H1 (cell line): ENCODE measurements at regions not wholly inside any gene's neighbourhood (a gene's known extent, or its start where the extent isn't known, plus 50 kb on each side); places are given as distances from the start of the nearest gene placed in this dataset.
A peak's percentile ranks its signal among the peaks of the same experiment; 100 is the strongest.

Experiments used
- CTCF ChIA-PET: fragments of 300-600 bp; sonication (Branson Sonifier 250); formaldehyde crosslinking; loops from one replicate; lab custom pipeline; 2021; ENCODE audit not compliant: partially characterized antibody; lab: Charles Lee
- POLR2A ChIA-PET: fragments of 300-600 bp; sonication (Branson Sonifier 250); formaldehyde crosslinking; loops from one replicate; lab custom pipeline; 2021; ENCODE audit warnings: inconsistent platforms; ENCODE audit not compliant: partially characterized antibody; lab: Charles Lee
- DNase-seq, 2 experiments: peaks; one replicate each; pipeline versions ENCODE4 v3.0.0 to v3.0.0-alpha.2; 2010 to 2022; ENCODE audit warnings: low spot score in 2 of 2, low read depth in 1 of 2, mixed read lengths in 1 of 2
- FAIRE-seq: peaks from 2 replicates; lab custom pipeline; 2011; peaks lifted over from hg19 to GRCh38; lab: Jason Lieb, UNC
- H2AFZ ChIP-seq: 2 replicates; pipeline ENCODE4 v1.8.1; 2012; ENCODE audit warnings: low read length, inconsistent platforms
- H2AK5ac ChIP-seq: 2 replicates; pipeline ENCODE4 v1.6.1; 2013; ENCODE audit warnings: low read depth, low read length
- H2BK120ac ChIP-seq: replicated peaks from 2 replicates; pipeline ENCODE3; 2013; ENCODE audit warnings: low read depth, low read length, inconsistent platforms
- H2BK12ac ChIP-seq: 2 replicates; pipeline ENCODE4 v1.6.1; 2013; ENCODE audit warnings: low read depth, low read length
- H2BK15ac ChIP-seq: 2 replicates; pipeline ENCODE4 v1.6.1; 2013; ENCODE audit warnings: low read length
- H2BK20ac ChIP-seq: 2 replicates; pipeline ENCODE4 v1.6.1; 2013; ENCODE audit warnings: low read length
- H2BK5ac ChIP-seq: 2 replicates; pipeline ENCODE4 v1.6.1; 2013; ENCODE audit warnings: low read depth, low read length
- H3K14ac ChIP-seq: 2 replicates; pipeline ENCODE4 v1.6.1; 2013; ENCODE audit warnings: inconsistent platforms; ENCODE audit not compliant: insufficient read length
- H3K18ac ChIP-seq: 2 replicates; pipeline ENCODE4 v1.6.1; 2013; ENCODE audit warnings: low read length; ENCODE audit errors: extremely low read depth
- H3K23ac ChIP-seq: 2 replicates; pipeline ENCODE4 v1.6.1; 2013; ENCODE audit warnings: inconsistent platforms; ENCODE audit not compliant: insufficient read length
- H3K23me2 ChIP-seq: 2 replicates; pipeline ENCODE4 v1.6.1; 2013; ENCODE audit warnings: low read depth, low read length
- H3K27ac ChIP-seq: 2 replicates; pipeline ENCODE4 v1.6.1; 2011; ENCODE audit warnings: low read depth, low read length, inconsistent platforms
- H3K27me3 ChIP-seq, 4 experiments: replicated peaks in 1 of 4; 1 replicate in 1 of 4; 2 replicates in 3 of 4; pipeline versions ENCODE4 v1.6.1 to v1.8.1; 2011 to 2013; ENCODE audit warnings: low read length in 3 of 4, mild to moderate bottlenecking in 3 of 4, inconsistent platforms in 2 of 4, mixed read lengths in 2 of 4, moderate library complexity in 1 of 4; ENCODE audit not compliant: control insufficient read depth in 3 of 4, insufficient read depth in 3 of 4; ENCODE audit errors: extremely low read depth in 1 of 4
- H3K36me3 ChIP-seq, 4 experiments: 2 replicates each; pipeline versions ENCODE4 v1.6.1 to v1.8.1; 2011 to 2013; ENCODE audit warnings: mild to moderate bottlenecking in 4 of 4, low read length in 3 of 4, moderate library complexity in 2 of 4, control low read depth in 1 of 4, inconsistent platforms in 1 of 4; ENCODE audit not compliant: insufficient read depth in 4 of 4, control insufficient read depth in 2 of 4
- H3K4ac ChIP-seq: replicated peaks from 2 replicates; pipeline ENCODE3; 2013; ENCODE audit warnings: low read length, low read depth, mixed read lengths, inconsistent platforms; ENCODE audit not compliant: insufficient read length
- H3K4me1 ChIP-seq, 4 experiments: replicated peaks in 1 of 4; 1 replicate in 1 of 4; 2 replicates in 3 of 4; pipeline versions ENCODE4 v1.6.1 to v1.8.1; 2011 to 2013; ENCODE audit warnings: low read length in 3 of 4, inconsistent platforms in 2 of 4, mixed read lengths in 1 of 4; ENCODE audit not compliant: insufficient read depth in 4 of 4, control insufficient read depth in 3 of 4
- H3K4me2 ChIP-seq, 2 experiments: 2 replicates each; pipeline versions ENCODE4 v1.6.1 to v1.8.1; 2011 to 2013; ENCODE audit warnings: low read depth in 2 of 2, low read length in 2 of 2, control low read depth in 1 of 2, inconsistent platforms in 1 of 2, mild to moderate bottlenecking in 1 of 2; ENCODE audit not compliant: insufficient read depth in 1 of 2
- H3K4me3 ChIP-seq, 4 experiments: fragments of 200-600, 300-600 bp in 1 of 4; sonication (generic), shearing (Covaris generic), sonication (Bioruptor Twin) in 1 of 4; 2 replicates each; pipeline versions ENCODE4 v1.5.1 to v1.8.1; 2011 to 2016; ENCODE audit warnings: low read length in 4 of 4, low read depth in 3 of 4, control low read depth in 2 of 4, inconsistent platforms in 2 of 4, mild to moderate bottlenecking in 2 of 4, mixed read lengths in 1 of 4, moderate library complexity in 1 of 4; ENCODE audit not compliant: insufficient read depth in 2 of 4; ENCODE audit errors: extremely low read depth in 1 of 4
- H3K56ac ChIP-seq: replicated peaks from 2 replicates; pipeline ENCODE3; 2013; ENCODE audit warnings: low read depth, mild to moderate bottlenecking, mixed read lengths, low read length, inconsistent platforms; ENCODE audit not compliant: insufficient read length
- H3K79me1 ChIP-seq: 2 replicates; pipeline ENCODE4 v1.6.1; 2013; ENCODE audit warnings: low read depth, low read length, control low read depth
- H3K79me2 ChIP-seq, 2 experiments: 2 replicates each; pipeline versions ENCODE4 v1.6.1 to v1.8.1; 2012 to 2013; ENCODE audit warnings: low read length in 2 of 2, mild to moderate bottlenecking in 2 of 2, inconsistent platforms in 1 of 2; ENCODE audit not compliant: insufficient read depth in 2 of 2, control insufficient read depth in 1 of 2
- H3K9ac ChIP-seq, 4 experiments: replicated peaks in 1 of 4; 1 replicate in 1 of 4; 2 replicates in 3 of 4; pipeline versions ENCODE4 v1.6.1 to v1.8.1; 2011 to 2013; ENCODE audit warnings: low read depth in 3 of 4, low read length in 3 of 4, control low read depth in 2 of 4, mild to moderate bottlenecking in 2 of 4, moderate library complexity in 2 of 4, inconsistent platforms in 1 of 4; ENCODE audit errors: extremely low read depth in 1 of 4
- H3K9me3 ChIP-seq, 2 experiments: 2 replicates each; pipeline versions ENCODE4 v1.6.1 to v1.8.1; 2012 to 2013; ENCODE audit warnings: mild to moderate bottlenecking in 2 of 2, moderate library complexity in 2 of 2, control low read depth in 1 of 2, inconsistent platforms in 1 of 2, low read depth in 1 of 2, low read length in 1 of 2, mixed read lengths in 1 of 2; ENCODE audit not compliant: insufficient read depth in 2 of 2
- H4K20me1 ChIP-seq, 2 experiments: replicated peaks in 1 of 2; 2 replicates each; pipeline versions ENCODE3 to v1.8.1; 2011 to 2013; ENCODE audit warnings: inconsistent platforms in 2 of 2, low read length in 2 of 2, mild to moderate bottlenecking in 1 of 2; ENCODE audit not compliant: insufficient read depth in 2 of 2, control insufficient read depth in 1 of 2
- H4K5ac ChIP-seq: 2 replicates; pipeline ENCODE4 v1.6.1; 2013; ENCODE audit warnings: low read length, low read depth, mixed read lengths, inconsistent platforms; ENCODE audit not compliant: insufficient read length
- H4K8ac ChIP-seq: 2 replicates; pipeline ENCODE4 v1.8.0; 2013; ENCODE audit warnings: mild to moderate bottlenecking, moderate library complexity, low read length, inconsistent platforms; ENCODE audit not compliant: insufficient read depth; ENCODE audit errors: extremely low read depth
- H4K91ac ChIP-seq: replicated peaks from 2 replicates; pipeline ENCODE3; 2013; ENCODE audit warnings: low read length, mixed read lengths, inconsistent platforms; ENCODE audit not compliant: insufficient read length
- EZH2 ChIP-seq: fragments of 200-600 bp; sonication (generic); IDR thresholded peaks from 2 replicates; pipeline ENCODE4 v1.7.1; 2012; ENCODE audit warnings: low read depth, mild to moderate bottlenecking, moderate library complexity, low read length, inconsistent platforms; ENCODE audit not compliant: severe bottlenecking
- KDM4A ChIP-seq: IDR thresholded peaks from one replicate; pipeline ENCODE4 v1.7.1; 2012; ENCODE audit warnings: low read depth, mild to moderate bottlenecking, moderate library complexity, low read length, inconsistent platforms; ENCODE audit not compliant: severe bottlenecking
- WGBS, 2 experiments: shearing (Covaris generic) in 1 of 2; methylation state at CpG; one replicate each; pipeline versions ENCODE4 v1.1.6 to v1.1.7; 2013 to 2015; ENCODE audit warnings: low lambda C conversion rate in 2 of 2, mixed read lengths in 2 of 2, inconsistent platforms in 1 of 2, low coverage in 1 of 2, missing lambda C conversion rate in 1 of 2; ENCODE audit not compliant: insufficient replicate concordance in 2 of 2, insufficient coverage in 1 of 2, insufficient read length in 1 of 2; ENCODE audit errors: extremely low coverage in 1 of 2, missing lambda C conversion rate in 1 of 2; 5-methylcytosine and 5-hydroxymethylcytosine counted together
- TF ChIP-seq, protein P1 (sequence below): IDR thresholded peaks from 2 replicates; pipeline ENCODE4 v1.6.1; 2011; ENCODE audit warnings: low read depth, mild to moderate bottlenecking, low read length; ENCODE audit not compliant: insufficient read depth
- TF ChIP-seq, protein P2 (sequence below), 3 experiments: IDR thresholded peaks; 1 replicate in 2 of 3; 2 replicates in 1 of 3; pipeline versions ENCODE4 v1.5.1 to v1.6.1; 2011; ENCODE audit warnings: low read length in 3 of 3, mild to moderate bottlenecking in 3 of 3, inconsistent platforms in 2 of 3, low read depth in 1 of 3, moderate library complexity in 1 of 3; ENCODE audit not compliant: insufficient read depth in 1 of 3; ENCODE audit errors: control extremely low read depth in 1 of 3

- DNase-seq (no peak), FAIRE-seq (no peak)
- CTCF ChIA-PET = interaction anchor here (0.6 to 3.0 kb wide), 5 partner anchors 9 to 168 kb away, joined by 3 to 12 read pairs (median 3); no protein-coding TSS in a partner anchor
- no peaks in the 10 kb centered on the region for H3K36me3 ChIP-seq
- H3K4ac ChIP-seq = no peak overlapping the region
- H3K23ac ChIP-seq = no peak overlapping the region
- H3K79me1 ChIP-seq = no peaks in the 10 kb centered on the region; the same call in 1 of the 2 replicates
- H2AK5ac ChIP-seq = no peak overlapping the region; the same call in 1 of the 2 replicates
- no peak overlapping the region for H3K9ac ChIP-seq
- no peaks in the 10 kb centered on the region; a peak in 1 of 7 replicates for H3K27me3 ChIP-seq
- peaks cover 0 to 3% of the 10 kb centered on the region in 2 experiments; a peak in 1 of 4 replicates for H3K9me3 ChIP-seq
- H3K4me2 ChIP-seq = peak overlapping the region; percentile 48 to 55
- no peak overlapping the region for H3K27ac ChIP-seq
- no peak overlapping the region for H3K14ac ChIP-seq
- no peaks in the 10 kb centered on the region for H4K20me1 ChIP-seq
- no peaks in the 10 kb centered on the region for H3K79me2 ChIP-seq
- H2BK12ac ChIP-seq = 0 out of 2 replicates have a peak overlapping the region, but pooled peaks have one; percentile 64
- peak overlapping the region; percentile 67; the same call in 1 of the 2 replicates for H2BK5ac ChIP-seq
- H4K5ac ChIP-seq = no peak overlapping the region
- H2AFZ ChIP-seq = no peak overlapping the region
- POLR2A ChIA-PET = interaction anchor here (1.8 kb wide), 1 partner anchor 9 kb away, joined by 5 read pairs; no protein-coding TSS in a partner anchor
- H3K4me1 ChIP-seq = peaks cover 10 to 21% (median 15%) of the 10 kb centered on the region in 4 experiments
- H4K8ac ChIP-seq = peak overlapping the region; percentile 42; the same call in 1 of the 2 replicates
- H3K56ac ChIP-seq = no peak overlapping the region
- peak overlapping the region; percentile 68 for H3K18ac ChIP-seq
- H4K91ac ChIP-seq = peak overlapping the region; percentile 34
- H2BK20ac ChIP-seq = 0 out of 2 replicates have a peak overlapping the region, but pooled peaks have one; percentile 48
- H3K4me3 ChIP-seq = peak overlapping the region in 1 of 4 experiments; percentile 30; a peak in 2 of 8 replicates
- no peaks in the 10 kb centered on the region; the same call in 1 of the 2 replicates for H3K23me2 ChIP-seq
- peak; percentile 15 for TF ChIP-seq EZH2
- no peak for TF ChIP-seq KDM4A
- TF ChIP-seq, protein P1, sequence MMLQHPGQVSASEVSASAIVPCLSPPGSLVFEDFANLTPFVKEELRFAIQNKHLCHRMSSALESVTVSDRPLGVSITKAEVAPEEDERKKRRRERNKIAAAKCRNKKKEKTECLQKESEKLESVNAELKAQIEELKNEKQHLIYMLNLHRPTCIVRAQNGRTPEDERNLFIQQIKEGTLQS = no peak
- TF ChIP-seq, protein P2, sequence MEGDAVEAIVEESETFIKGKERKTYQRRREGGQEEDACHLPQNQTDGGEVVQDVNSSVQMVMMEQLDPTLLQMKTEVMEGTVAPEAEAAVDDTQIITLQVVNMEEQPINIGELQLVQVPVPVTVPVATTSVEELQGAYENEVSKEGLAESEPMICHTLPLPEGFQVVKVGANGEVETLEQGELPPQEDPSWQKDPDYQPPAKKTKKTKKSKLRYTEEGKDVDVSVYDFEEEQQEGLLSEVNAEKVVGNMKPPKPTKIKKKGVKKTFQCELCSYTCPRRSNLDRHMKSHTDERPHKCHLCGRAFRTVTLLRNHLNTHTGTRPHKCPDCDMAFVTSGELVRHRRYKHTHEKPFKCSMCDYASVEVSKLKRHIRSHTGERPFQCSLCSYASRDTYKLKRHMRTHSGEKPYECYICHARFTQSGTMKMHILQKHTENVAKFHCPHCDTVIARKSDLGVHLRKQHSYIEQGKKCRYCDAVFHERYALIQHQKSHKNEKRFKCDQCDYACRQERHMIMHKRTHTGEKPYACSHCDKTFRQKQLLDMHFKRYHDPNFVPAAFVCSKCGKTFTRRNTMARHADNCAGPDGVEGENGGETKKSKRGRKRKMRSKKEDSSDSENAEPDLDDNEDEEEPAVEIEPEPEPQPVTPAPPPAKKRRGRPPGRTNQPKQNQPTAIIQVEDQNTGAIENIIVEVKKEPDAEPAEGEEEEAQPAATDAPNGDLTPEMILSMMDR (IDR thresholded peaks at IDR 0.05; ENCODE audit: control extremely low read depth in 1 of 3, insufficient read depth in 1 of 3, low read depth in 1 of 3, low read length in 3 of 3) = no peak
- TF ChIP-seq, all 59 proteins: peak for 1
- H2BK120ac ChIP-seq = no peak overlapping the region
- WGBS, 2 experiments = 71% methylated on average over 16 of the region's 16 CpGs; no CpG with 5 or more reads in 1 of the 2 experiments
- no peak overlapping the region for H2BK15ac ChIP-seq
These were observed 64.3 kb upstream of the DIO3 start for GRCh38 chr14:101496776-101497683.
